ENCODE measurements at regions not wholly inside any gene's neighbourhood (a gene's known extent, or its start where the extent isn't known, plus 50 kb on each side); places are given as distances from the start of the nearest gene placed in this dataset.

GRCh38 chr6:93087606-93088005 lies 331.8 kb downstream of the EPHA7 start:
- TF ChIP-seq CTCF (IDR thresholded peaks at IDR 0.05; ENCODE audit: low read depth, low read length) (no peak), EZH2phosphoT487 (IDR thresholded peaks at IDR 0.05; ENCODE audit: low read depth) (no peak)

Data from OCI-LY3 (cell line).